HepG2 (cell line): ENCODE measurements at regions not wholly inside any gene's neighbourhood (a gene's known extent, or its start where the extent isn't known, plus 50 kb on each side); places are given as distances from the start of the nearest gene placed in this dataset.

Source experiments
- ATAC-seq: fragments of 200-7000 bp; cut with Tn5 transposase; 3 replicates; pipeline ENCODE4 v1.9.1; 2020; ENCODE audit warnings: mild to moderate bottlenecking, moderate library complexity
- BruUV-seq: library from RNA; stranded (reverse); fragments of 400-500 nt; replicated peaks from 2 replicates; lab custom pipeline; 2021; lab: Mats Ljungman, UMichigan
- CTCF ChIA-PET: fragments of 300-600 bp; formaldehyde crosslinking; extraction: SDS; loops from one replicate; lab custom pipeline; 2021; ENCODE audit warnings: low total read pairs, inconsistent platforms, low intra/inter-chr PET ratio; lab: Yijun Ruan, JAX
- POLR2A ChIA-PET: fragments of 350-600 bp; sonication (Branson Sonifier 250); formaldehyde crosslinking; loops from one replicate; lab custom pipeline; 2020; ENCODE audit warnings: antibody characterized with exemption, inconsistent platforms; lab: Yijun Ruan, JAX
- DNase-seq: peaks from one replicate; pipeline ENCODE4 v3.0.0-alpha.2; 2015; ENCODE audit warnings: low spot score
- FAIRE-seq: peaks from 3 replicates; lab custom pipeline; 2011; peaks lifted over from hg19 to GRCh38; lab: Jason Lieb, UNC
- H2AFZ ChIP-seq: one replicate; pipeline ENCODE4 v1.6.1; 2011; ENCODE audit warnings: low read length, inconsistent platforms
- H3K27ac ChIP-seq: fragments of 300-600 bp; 3 replicates; pipeline ENCODE4 v1.8.0; 2011; ENCODE audit warnings: mixed run types, mild to moderate bottlenecking, mixed read lengths, low read length, inconsistent platforms; ENCODE audit not compliant: insufficient read depth; ENCODE audit errors: extremely low read length
- H3K27me3 ChIP-seq, 2 experiments: fragments of 200-600 bp in 1 of 2; 2 replicates in 1 of 2; 3 replicates in 1 of 2; pipeline versions ENCODE4 v1.6.0 to v1.8.0; 2011; ENCODE audit warnings: low read length in 2 of 2, mild to moderate bottlenecking in 2 of 2, moderate library complexity in 2 of 2, inconsistent platforms in 1 of 2; ENCODE audit not compliant: insufficient read depth in 2 of 2, control insufficient read depth in 1 of 2
- H3K36me3 ChIP-seq, 2 experiments: fragments of 200-600 bp in 1 of 2; replicated peaks in 1 of 2; 2 replicates in 1 of 2; 3 replicates in 1 of 2; pipeline versions ENCODE4 v1.5.1 to v1.8.0; 2011; ENCODE audit warnings: low read length in 2 of 2, inconsistent platforms in 1 of 2; ENCODE audit not compliant: insufficient read depth in 2 of 2, control insufficient read depth in 1 of 2
- H3K4me1 ChIP-seq: 2 replicates; pipeline ENCODE4 v1.5.1; 2012; ENCODE audit warnings: low read length, inconsistent platforms; ENCODE audit not compliant: insufficient read depth
- H3K4me2 ChIP-seq: 2 replicates; pipeline ENCODE4 v1.6.0; 2011; ENCODE audit warnings: low read depth, low read length, inconsistent platforms
- H3K4me3 ChIP-seq, 3 experiments: fragments of 200-600 bp in 1 of 3; sonication (generic), shearing (Covaris generic) in 1 of 3; replicated peaks in 1 of 3; 2 replicates each; pipeline ENCODE4 v1.5.1; 2011 to 2016; ENCODE audit warnings: low read length in 3 of 3, inconsistent platforms in 2 of 3, low read depth in 2 of 3, mild to moderate bottlenecking in 2 of 3, control low read depth in 1 of 3, mixed read lengths in 1 of 3; ENCODE audit not compliant: insufficient read depth in 1 of 3
- H3K79me2 ChIP-seq: one replicate; pipeline ENCODE4 v1.6.1; 2011; ENCODE audit warnings: low read length, inconsistent platforms; ENCODE audit not compliant: insufficient read depth
- H3K9ac ChIP-seq: 2 replicates; pipeline ENCODE4 v1.6.0; 2011; ENCODE audit warnings: mild to moderate bottlenecking, low read depth, low read length, inconsistent platforms; ENCODE audit not compliant: insufficient read depth
- H3K9me3 ChIP-seq: 2 replicates; pipeline ENCODE4 v1.5.1; 2012; ENCODE audit warnings: mild to moderate bottlenecking, low read length
- H4K20me1 ChIP-seq: 2 replicates; pipeline ENCODE4 v1.6.0; 2011; ENCODE audit warnings: inconsistent platforms, mild to moderate bottlenecking, low read length, moderate library complexity; ENCODE audit not compliant: insufficient read depth
- FUBP1 ChIP-seq: sonication (generic); formaldehyde crosslinking; IDR thresholded peaks from 2 replicates; pipeline ENCODE4 v1.5.1; 2020; ENCODE audit warnings: missing genetic modification reagents, mild to moderate bottlenecking, borderline replicate concordance
- GPN1 ChIP-seq: sonication (generic); formaldehyde crosslinking; IDR thresholded peaks from 2 replicates; pipeline ENCODE4 v1.5.1; 2020; ENCODE audit warnings: missing genetic modification reagents, borderline replicate concordance
- HOXA3 ChIP-seq: sonication (generic); formaldehyde crosslinking; IDR thresholded peaks from 2 replicates; pipeline ENCODE4 v1.5.0; 2020; ENCODE audit warnings: missing genetic modification reagents
- MED13 ChIP-seq: sonication (generic); formaldehyde crosslinking; IDR thresholded peaks from 2 replicates; pipeline ENCODE4 v1.5.0; 2020; ENCODE audit warnings: missing genetic modification reagents
- MIXL1 ChIP-seq: IDR thresholded peaks from 2 replicates; pipeline ENCODE4 v1.6.1; 2016
- NPAS2 ChIP-seq: sonication (generic); formaldehyde crosslinking; IDR thresholded peaks from 2 replicates; pipeline ENCODE4 v1.8.0; 2022; ENCODE audit warnings: mild to moderate bottlenecking, missing genetic modification reagents, borderline replicate concordance
- REL ChIP-seq: sonication (generic); formaldehyde crosslinking; conservative IDR thresholded peaks from 2 replicates; pipeline ENCODE4 v1.8.0; 2022; ENCODE audit warnings: mild to moderate bottlenecking, missing genetic modification reagents, moderate library complexity
- RNF2 ChIP-seq: fragments of 450-650 bp; conservative IDR thresholded peaks from 2 replicates; pipeline ENCODE4 v1.6.1; 2016; ENCODE audit warnings: low read depth
- SOX13 ChIP-seq, 3 experiments: fragments of 450-650 bp in 1 of 3; sonication (generic) in 1 of 3; formaldehyde crosslinking in 1 of 3; IDR thresholded peaks in 2 of 3; conservative IDR thresholded peaks in 1 of 3; 2 replicates each; pipeline versions ENCODE4 v1.5.0 to v1.6.1; 2016 to 2020; ENCODE audit warnings: antibody characterized with exemption in 1 of 3, mild to moderate bottlenecking in 1 of 3, missing compliant biosample characterization in 1 of 3, missing genetic modification reagents in 1 of 3, moderate library complexity in 1 of 3
- TCF7L2 ChIP-seq: IDR thresholded peaks from 2 replicates; pipeline ENCODE4 v1.6.1; 2011; ENCODE audit warnings: mild to moderate bottlenecking, low read depth, low read length, moderate library complexity
- TFDP1 ChIP-seq: IDR thresholded peaks from 2 replicates; pipeline ENCODE4 v1.6.1; 2016; ENCODE audit warnings: missing compliant biosample characterization, missing genetic modification reagents, borderline replicate concordance
- ZNF160 ChIP-seq: sonication (generic); formaldehyde crosslinking; IDR thresholded peaks from 2 replicates; pipeline ENCODE4 v1.8.0; 2022; ENCODE audit warnings: mild to moderate bottlenecking, inconsistent platforms, missing genetic modification reagents
- ZNF451 ChIP-seq: sonication (generic); formaldehyde crosslinking; IDR thresholded peaks from 2 replicates; pipeline ENCODE4 v1.5.0; 2020; ENCODE audit warnings: mild to moderate bottlenecking, missing genetic modification reagents
- ZNF577 ChIP-seq: sonication (generic); formaldehyde crosslinking; IDR thresholded peaks from 2 replicates; pipeline ENCODE4 v1.4.0; 2020; ENCODE audit warnings: mild to moderate bottlenecking, low read depth, missing genetic modification reagents, borderline replicate concordance
- ZNF580 ChIP-seq: IDR thresholded peaks from 2 replicates; pipeline ENCODE4 v1.6.1; 2016; ENCODE audit warnings: low read depth, borderline replicate concordance
- ZNF777 ChIP-seq: sonication (generic); formaldehyde crosslinking; IDR thresholded peaks from 2 replicates; pipeline ENCODE4 v1.4.0; 2020; ENCODE audit warnings: missing genetic modification reagents
- ZNF839 ChIP-seq: sonication (generic); formaldehyde crosslinking; IDR thresholded peaks from 2 replicates; pipeline ENCODE4 v1.4.0; 2020; ENCODE audit warnings: missing genetic modification reagents, mild to moderate bottlenecking, borderline replicate concordance
- WGBS: methylation state at CpG from one replicate; pipeline ENCODE4 v1.1.6; 2017; ENCODE audit warnings: low lambda C conversion rate; 5-methylcytosine and 5-hydroxymethylcytosine counted together
- in situ Hi-C: cut with HindIII; loops from 2 replicates; pipeline ENCODE4 v1.10.0; 2017; ENCODE audit warnings: low pct_unique_long_range_greater_than_20kb; ENCODE audit not compliant: extremely low pct_ligation_motif_present
- intact Hi-C: fragments of 100-400 bp; cut with micrococcal nuclease; formaldehyde crosslinking; loops from one replicate; pipeline ENCODE4 v1.10.0; 2022; ENCODE audit not compliant: unreplicated experiment

GRCh38 chr21:23718446-23719285 is 1888.6 kb downstream of the MRPL39 start:
- no peak overlapping the region for H3K4me3 ChIP-seq
- CTCF ChIA-PET = no interaction called here
- no peak for TF ChIP-seq ZNF777 (CRISPR knock-in tag)
- TF ChIP-seq FUBP1 (CRISPR knock-in tag) = no peak
- TF ChIP-seq TCF7L2 = no peak
- no peak for TF ChIP-seq NPAS2 (CRISPR knock-in tag)
- TF ChIP-seq TFDP1 (CRISPR knock-in tag) = no peak
- no peak for TF ChIP-seq ZNF451 (CRISPR knock-in tag)
- no peak for TF ChIP-seq HOXA3 (CRISPR knock-in tag)
- TF ChIP-seq MED13 (CRISPR knock-in tag) = no peak
- TF ChIP-seq REL (CRISPR knock-in tag) = no peak
- TF ChIP-seq ZNF577 (CRISPR knock-in tag) = no peak
- TF ChIP-seq SOX13 (IDR thresholded peaks at IDR 0.05) = no peak
- no peak for TF ChIP-seq SOX13 (CRISPR knock-in tag; conservative IDR thresholded peaks at IDR 0.05 in 1 of 2, IDR thresholded peaks at IDR 0.05 in 1 of 2)
- TF ChIP-seq ZNF839 (CRISPR knock-in tag) = no peak
- TF ChIP-seq GPN1 = no peak
- no peak for TF ChIP-seq ZNF580 (CRISPR knock-in tag)
- TF ChIP-seq MIXL1 = no peak
- no peak for TF ChIP-seq RNF2
- no peak for TF ChIP-seq ZNF160 (CRISPR knock-in tag)
- TF ChIP-seq, all 625 proteins: peak for 0
- no peak overlapping the region for H3K9ac ChIP-seq
- H3K79me2 ChIP-seq = no peaks in the 10 kb centered on the region
- POLR2A ChIA-PET = no interaction called here
- BruUV-seq = no TSS peak
- H3K4me1 ChIP-seq = no peaks in the 10 kb centered on the region
- no peak overlapping the region for H3K27ac ChIP-seq
- H3K4me2 ChIP-seq = no peak overlapping the region
- H3K36me3 ChIP-seq = no peaks in the 10 kb centered on the region
- peaks cover 73% of the 10 kb centered on the region for H3K9me3 ChIP-seq
- DNase-seq (no peak), FAIRE-seq (no peak), ATAC-seq (no peak)
- under 1% methylated on average over 6 of the region's 6 CpGs for WGBS
- in situ Hi-C loops = no loop called here
- intact Hi-C loops = no loop called here
- no peaks in the 10 kb centered on the region for H4K20me1 ChIP-seq
- no peaks in the 10 kb centered on the region; a peak in 1 of 5 replicates for H3K27me3 ChIP-seq
- no peak overlapping the region for H2AFZ ChIP-seq
